BLaER1 treated with 17β-estradiol and CSF1 and Interleukin-3, amounts not matched to agents 10 nM and 100 nM (cell line): ENCODE measurements at regions not wholly inside any gene's neighbourhood (a gene's known extent, or its start where the extent isn't known, plus 50 kb on each side); places are given as distances from the start of the nearest gene placed in this dataset.
"Not testable (repeated sequence)": the region's sequence is repeated elsewhere in the genome, so short reads cannot be mapped to it uniquely, and the experiment has no call there.

Experiments used
- H3K27ac ChIP-seq, 11 experiments: shearing (Covaris generic); formaldehyde crosslinking; 2 replicates each; pipeline ENCODE4 v1.8.1; 2022
- H3K27me3 ChIP-seq, 11 experiments: shearing (Covaris generic); formaldehyde crosslinking; 2 replicates each; pipeline ENCODE4 v1.8.1; 2022
- H3K36me3 ChIP-seq, 11 experiments: shearing (Covaris generic); formaldehyde crosslinking; 2 replicates each; pipeline ENCODE4 v1.8.1; 2022
- H3K4me1 ChIP-seq, 10 experiments: shearing (Covaris generic); formaldehyde crosslinking; 2 replicates each; pipeline ENCODE4 v1.8.1; 2022
- H3K4me2 ChIP-seq, 11 experiments: shearing (Covaris generic); formaldehyde crosslinking; 2 replicates each; pipeline ENCODE4 v1.8.1; 2022
- H3K4me3 ChIP-seq, 10 experiments: shearing (Covaris generic); formaldehyde crosslinking; 2 replicates each; pipeline ENCODE4 v1.8.1; 2022
- H3K9ac ChIP-seq, 11 experiments: shearing (Covaris generic); formaldehyde crosslinking; 2 replicates each; pipeline ENCODE4 v1.8.1; 2022
- H3K9me3 ChIP-seq, 11 experiments: shearing (Covaris generic); formaldehyde crosslinking; replicated peaks in 1 of 11; 2 replicates each; pipeline ENCODE4 v1.8.1; 2022
- H4K20me1 ChIP-seq, 11 experiments: shearing (Covaris generic); formaldehyde crosslinking; 2 replicates each; pipeline ENCODE4 v1.8.1; 2022
- Cebpa-rat ChIP-seq, 11 experiments: shearing (Covaris generic); IDR thresholded peaks; 2 replicates each; pipeline ENCODE4 v1.8.1; 2022

- H3K36me3 ChIP-seq, result not testable (repeated sequence)
Observed at GRCh38 chr2:111509225-111509869, 374.6 kb downstream of the ANAPC1 start.

DNA sequence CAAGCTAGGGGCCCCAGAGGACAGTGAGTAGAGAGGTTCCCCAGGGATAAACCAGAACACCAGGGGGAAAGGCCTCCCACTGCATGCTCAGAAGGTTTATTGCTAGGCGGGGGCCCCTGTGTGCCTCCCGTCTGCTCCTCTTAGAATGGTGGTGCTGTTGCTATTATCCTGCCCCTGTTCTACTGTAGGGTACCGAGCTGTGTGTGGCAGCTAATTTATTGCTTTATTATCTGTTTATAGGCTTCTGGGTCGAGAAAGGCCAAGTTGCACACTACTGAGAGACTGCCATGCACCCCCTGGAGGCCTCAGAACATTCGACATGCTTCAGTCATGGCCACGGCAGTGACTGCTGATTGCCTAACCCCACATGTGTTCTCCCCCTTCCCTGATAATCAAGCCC lies 373.6 kb downstream of the ANAPC1 start:
- not testable (repeated sequence) for H4K20me1 ChIP-seq, H3K27me3 ChIP-seq, H3K9me3 ChIP-seq, H3K9ac ChIP-seq, H3K4me1 ChIP-seq, H3K4me3 ChIP-seq, H3K36me3 ChIP-seq, H3K27ac ChIP-seq
- H3K4me2 ChIP-seq, result peak overlapping the region in 2 of 11 experiments; percentile 29 to 61; a peak in 2 of 22 replicates

More at GRCh38 chr2:111509225-111509869, 374.6 kb downstream of the ANAPC1 start:
- H3K4me2 ChIP-seq, H3K27me3 ChIP-seq, H3K27ac ChIP-seq, H3K9ac ChIP-seq, H4K20me1 ChIP-seq, H3K4me3 ChIP-seq, H3K4me1 ChIP-seq, H3K9me3 ChIP-seq: not testable (repeated sequence)

GRCh38 chr2:111511062-111511461 lies 372.9 kb downstream of the ANAPC1 start:
- H3K27ac ChIP-seq, H4K20me1 ChIP-seq, H3K4me2 ChIP-seq, H3K9me3 ChIP-seq, H3K4me3 ChIP-seq, H3K9ac ChIP-seq, H3K4me1 ChIP-seq, H3K27me3 ChIP-seq, H3K36me3 ChIP-seq: not testable (repeated sequence)

- H3K36me3 ChIP-seq, H4K20me1 ChIP-seq, H3K27ac ChIP-seq, H3K9me3 ChIP-seq, H3K4me1 ChIP-seq, H3K4me2 ChIP-seq, H3K4me3 ChIP-seq, H3K9ac ChIP-seq, H3K27me3 ChIP-seq: not testable (repeated sequence)
Observed at GRCh38 chr2:111512378-111512777, 371.6 kb downstream of the ANAPC1 start.

GRCh38 chr2:111514138-111514537 lies 369.9 kb downstream of the ANAPC1 start:
- H3K36me3 ChIP-seq, H3K9me3 ChIP-seq, H3K9ac ChIP-seq, H4K20me1 ChIP-seq, H3K27me3 ChIP-seq, H3K4me2 ChIP-seq, H3K27ac ChIP-seq, H3K4me3 ChIP-seq: not testable (repeated sequence)
- peaks cover 0 to 12% (median 0%) of the 10 kb centered on the region in 10 experiments; a peak in 3 of 20 replicates for H3K4me1 ChIP-seq

- not testable (repeated sequence) for H3K4me3 ChIP-seq, H3K27me3 ChIP-seq, H3K4me2 ChIP-seq, H3K36me3 ChIP-seq, H3K27ac ChIP-seq, H3K9ac ChIP-seq, H3K9me3 ChIP-seq, H4K20me1 ChIP-seq
- peaks cover 0 to 14% (median 0%) of the 10 kb centered on the region in 10 experiments; a peak in 3 of 20 replicates for H3K4me1 ChIP-seq
Observed at GRCh38 chr2:111517050-111517720, 366.8 kb downstream of the ANAPC1 start.

DNA sequence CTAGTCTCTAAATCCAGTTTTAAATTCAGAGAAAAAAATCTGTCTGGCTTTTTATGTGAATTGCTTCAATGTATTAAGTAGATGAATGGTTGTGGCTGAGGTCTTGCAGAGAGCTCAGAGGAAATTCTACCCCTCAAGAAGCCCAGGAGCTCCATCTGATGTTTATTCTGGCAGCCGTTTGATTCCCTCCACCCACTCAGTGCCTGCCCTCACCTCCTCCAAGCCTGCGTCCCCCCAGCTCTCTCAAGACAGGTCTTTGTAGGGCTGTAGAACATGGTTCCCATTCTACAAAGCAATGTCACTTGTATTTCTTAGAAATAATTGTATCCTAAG lies 366.3 kb downstream of the ANAPC1 start:
- not testable (repeated sequence) for H3K27me3 ChIP-seq, H3K36me3 ChIP-seq, H3K4me3 ChIP-seq, H3K4me2 ChIP-seq, H3K9ac ChIP-seq, H3K9me3 ChIP-seq, H4K20me1 ChIP-seq, H3K27ac ChIP-seq
- H3K4me1 ChIP-seq, result peaks cover 0 to 14% (median 0%) of the 10 kb centered on the region in 10 experiments; a peak in 3 of 20 replicates

DNA sequence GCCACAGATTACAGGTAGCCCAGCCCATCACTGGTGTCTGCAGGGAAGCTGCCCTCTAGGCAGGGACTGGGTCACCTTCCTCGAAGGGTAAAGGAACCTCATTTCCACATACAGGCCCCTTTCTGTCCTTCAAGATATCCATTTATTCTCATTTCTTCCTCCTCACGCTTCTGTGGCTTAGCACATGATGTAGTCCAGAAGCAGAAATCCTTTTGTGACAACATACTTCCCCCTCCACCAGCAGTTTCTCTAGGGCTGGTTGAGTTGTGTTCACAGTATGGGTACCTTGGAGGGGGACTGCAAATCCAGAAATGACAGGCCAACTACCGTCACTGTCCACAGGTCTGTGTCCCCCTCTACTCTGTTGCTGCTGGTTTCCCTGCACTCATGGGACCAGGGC lies 364.9 kb downstream of the ANAPC1 start:
- TF ChIP-seq Cebpa-rat (IDR thresholded peaks at IDR 0.05), result no peak
- no peaks in the 10 kb centered on the region for H4K20me1 ChIP-seq
- H3K4me1 ChIP-seq, result peaks cover 0 to 14% (median 0%) of the 10 kb centered on the region in 10 experiments; a peak in 3 of 20 replicates
- H3K36me3 ChIP-seq, result no peaks in the 10 kb centered on the region
- no peak overlapping the region for H3K27ac ChIP-seq
- no peak overlapping the region for H3K4me3 ChIP-seq
- no peaks in the 10 kb centered on the region for H3K27me3 ChIP-seq
- peak overlapping the region in 2 of 11 experiments; percentile 65 to 67; a peak in 4 of 22 replicates for H3K4me2 ChIP-seq
- no peak overlapping the region for H3K9ac ChIP-seq
- no peaks in the 10 kb centered on the region for H3K9me3 ChIP-seq

GRCh38 chr2:111522231-111522768 lies 361.7 kb downstream of the ANAPC1 start:
- Histone ChIP-seq H3K27ac (no peak overlapping the region), H4K20me1 (no peaks in the 10 kb centered on the region), H3K9me3 (no peaks in the 10 kb centered on the region)

GRCh38 chr2:111523009-111523408 lies 361.0 kb downstream of the ANAPC1 start:
- Histone ChIP-seq H4K20me1 (no peaks in the 10 kb centered on the region), H3K4me2 (no peak overlapping the region), H3K27ac (no peak overlapping the region), H3K4me1 (peaks cover 0 to 14% (median 0%) of the 10 kb centered on the region in 10 experiments; a peak in 3 of 20 replicates), H3K9me3 (no peaks in the 10 kb centered on the region), H3K9ac (no peak overlapping the region), H3K4me3 (no peak overlapping the region), H3K27me3 (no peaks in the 10 kb centered on the region), H3K36me3 (no peaks in the 10 kb centered on the region)
- no peak for TF ChIP-seq Cebpa-rat (IDR thresholded peaks at IDR 0.05)

More at GRCh38 chr2:111522231-111522768, 361.7 kb downstream of the ANAPC1 start:
- no peak overlapping the region for H3K9ac ChIP-seq
- TF ChIP-seq Cebpa-rat (IDR thresholded peaks at IDR 0.05), result no peak
- no peaks in the 10 kb centered on the region for H3K36me3 ChIP-seq
- no peak overlapping the region for H3K4me3 ChIP-seq
- peaks cover 0 to 14% (median 0%) of the 10 kb centered on the region in 10 experiments; a peak in 3 of 20 replicates for H3K4me1 ChIP-seq
- H3K27me3 ChIP-seq, result no peaks in the 10 kb centered on the region
- H3K4me2 ChIP-seq, result no peak overlapping the region

GRCh38 chr2:111525026-111525425 lies 359.0 kb downstream of the ANAPC1 start:
- not testable (repeated sequence) for H3K4me1 ChIP-seq, H3K27me3 ChIP-seq, H4K20me1 ChIP-seq, H3K9me3 ChIP-seq, H3K4me3 ChIP-seq, H3K27ac ChIP-seq, H3K9ac ChIP-seq, H3K4me2 ChIP-seq, H3K36me3 ChIP-seq

DNA sequence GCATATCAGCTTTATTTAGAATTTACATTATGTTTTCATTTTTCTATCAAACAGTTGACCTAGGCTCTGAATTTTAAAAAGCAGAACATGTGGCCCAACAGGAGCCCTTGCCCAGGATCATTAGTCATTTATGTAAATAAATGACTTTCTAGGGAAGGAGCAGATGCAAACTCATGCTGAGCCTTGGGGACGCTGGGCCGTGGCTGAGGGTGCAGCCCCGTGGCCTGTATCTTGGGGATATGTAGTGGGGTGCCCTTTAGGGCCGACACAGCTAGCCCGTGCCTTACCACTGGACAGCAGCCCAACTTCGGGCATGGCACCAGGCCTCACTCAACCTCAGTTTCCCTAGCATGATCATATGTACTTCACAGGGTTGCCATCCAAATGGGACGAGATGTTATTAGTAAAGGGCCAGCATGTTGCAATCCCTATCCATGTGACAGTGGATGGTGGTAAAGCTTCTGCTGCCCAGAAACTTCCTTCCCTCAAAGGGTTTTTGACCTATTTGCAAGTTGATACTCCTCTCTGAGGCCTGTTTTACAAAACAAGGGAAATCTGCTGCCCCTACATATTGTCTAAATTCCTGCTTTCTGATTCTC lies 357.9 kb downstream of the ANAPC1 start:
- not testable (repeated sequence) for H3K27me3 ChIP-seq, H3K9me3 ChIP-seq, H3K36me3 ChIP-seq, H3K4me3 ChIP-seq, H3K4me1 ChIP-seq, H3K9ac ChIP-seq, H4K20me1 ChIP-seq, H3K27ac ChIP-seq
- peak overlapping the region in 1 of 11 experiments; percentile 72; a peak in 2 of 22 replicates for H3K4me2 ChIP-seq

GRCh38 chr2:111527707-111528400 lies 356.1 kb downstream of the ANAPC1 start:
- H4K20me1 ChIP-seq, H3K36me3 ChIP-seq, H3K27me3 ChIP-seq, H3K27ac ChIP-seq, H3K9me3 ChIP-seq, H3K4me1 ChIP-seq, H3K9ac ChIP-seq, H3K4me3 ChIP-seq, H3K4me2 ChIP-seq: not testable (repeated sequence)
